GM18858 (cell line): ENCODE measurements at regions not wholly inside any gene's neighbourhood (a gene's known extent, or its start where the extent isn't known, plus 50 kb on each side); places are given as distances from the start of the nearest gene placed in this dataset.

Source experiments
- ATAC-seq: cut with Tn5 transposase; IDR thresholded peaks from one replicate; pipeline ENCODE4 v1.9.1; 2021; ENCODE audit not compliant: unreplicated experiment

GRCh38 chr11:111044751-111045406, 200.6 kb upstream of the POU2AF2 start:
- ATAC-seq: no peak

- no peak for ATAC-seq
These were observed 205.5 kb upstream of the POU2AF2 start for GRCh38 chr11:111039982-111040381.

GRCh38 chr11:111035746-111036145, 209.8 kb upstream of the POU2AF2 start:
- ATAC-seq: no peak

- ATAC-seq: no peak
These were observed 219.3 kb upstream of the POU2AF2 start for GRCh38 chr11:111026241-111026640.

- no peak for ATAC-seq
These were observed 224.4 kb upstream of the POU2AF2 start for GRCh38 chr11:111021131-111021530.

GRCh38 chr11:111019871-111020670, 225.5 kb upstream of the POU2AF2 start:
- ATAC-seq: no peak

GRCh38 chr11:111019451-111019850, 226.1 kb upstream of the POU2AF2 start:
- no peak for ATAC-seq

- ATAC-seq: no peak
These were observed 227.0 kb upstream of the POU2AF2 start for GRCh38 chr11:111018566-111018965.

- ATAC-seq: no peak
These were observed 233.0 kb upstream of the POU2AF2 start for GRCh38 chr11:111012491-111012890.

GRCh38 chr11:111011275-111011594, 234.3 kb upstream of the POU2AF2 start:
- ATAC-seq: no peak

- ATAC-seq: no peak
These were observed 234.9 kb upstream of the POU2AF2 start for GRCh38 chr11:111010391-111011274.

- ATAC-seq: no peak
These were observed 239.3 kb upstream of the POU2AF2 start for GRCh38 chr11:111006227-111006626.

GRCh38 chr11:111001986-111002611, 243.4 kb upstream of the POU2AF2 start:
- ATAC-seq: no peak

- no peak for ATAC-seq
These were observed 244.5 kb upstream of the POU2AF2 start for GRCh38 chr11:111001081-111001430.

GRCh38 chr11:111000400-111001080, 245.0 kb upstream of the POU2AF2 start:
- no peak for ATAC-seq

GRCh38 chr11:110992481-110992880, 253.0 kb upstream of the POU2AF2 start:
- no peak for ATAC-seq

GRCh38 chr11:110991661-110992355, 253.7 kb upstream of the POU2AF2 start:
- no peak for ATAC-seq

- no peak for ATAC-seq
These were observed 255.2 kb upstream of the POU2AF2 start for GRCh38 chr11:110990311-110990710.

GRCh38 chr11:110989428-110990133, 255.9 kb upstream of the POU2AF2 start:
- ATAC-seq: no peak

- no peak for ATAC-seq
These were observed 256.9 kb upstream of the POU2AF2 start for GRCh38 chr11:110988671-110989070.
